ENCODE measurements at regions not wholly inside any gene's neighbourhood (a gene's known extent, or its start where the extent isn't known, plus 50 kb on each side); places are given as distances from the start of the nearest gene placed in this dataset.

DNA sequence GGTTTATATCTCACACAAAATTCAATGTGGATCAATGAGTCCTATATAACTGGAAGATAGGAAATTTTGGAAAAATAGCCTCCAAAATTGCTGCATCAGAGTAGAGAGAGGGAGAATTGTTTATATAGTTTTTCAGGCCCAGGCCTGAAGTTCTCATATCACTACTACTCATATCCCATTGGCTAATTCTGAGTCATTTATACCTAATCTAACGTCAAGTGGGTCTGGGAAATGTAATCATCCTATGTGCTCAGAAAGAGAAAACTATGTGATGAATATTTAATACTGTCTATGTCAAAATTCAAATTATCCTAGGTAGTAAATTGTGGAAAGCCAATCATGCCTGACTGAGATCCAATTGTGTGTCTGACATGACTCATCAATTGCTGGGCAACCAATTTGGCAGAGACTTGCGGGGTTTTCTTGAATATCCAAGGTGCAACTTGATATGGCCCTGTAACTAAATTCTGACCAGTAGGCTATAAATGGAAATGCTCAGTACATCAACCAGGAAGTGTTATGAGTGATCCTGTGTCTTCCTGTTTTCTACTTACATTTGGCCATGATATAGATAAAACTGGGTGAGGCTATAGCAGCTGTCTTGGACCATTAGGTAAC lies 744.4 kb downstream of the KCNJ3 start:
- no peak overlapping the region for H3K27ac ChIP-seq
- peaks cover 0 to 3% (median 0%) of the 10 kb centered on the region in 9 donors for H3K27me3 ChIP-seq
- WGBS, 4 donors, result 69 to 76% (median 71%) methylated on average over 2 of the region's 2 CpGs
- H3K4me1 ChIP-seq, result no peaks in the 10 kb centered on the region
- ATAC-seq, result no peak
- TF ChIP-seq CTCF (IDR thresholded peaks at IDR 0.05) (no peak), POLR2A (IDR thresholded peaks at IDR 0.05) (no peak)
- no peak for DNase-seq
- H3K4me3 ChIP-seq, result no peak overlapping the region
- no peaks in the 10 kb centered on the region for H3K36me3 ChIP-seq
- peaks cover 0 to 14% (median 0%) of the 10 kb centered on the region in 12 donors for H3K9me3 ChIP-seq
- intact Hi-C loops (cut with DNase I), result no loop called here

- WGBS, 4 donors, result 51 to 59% (median 54%) methylated on average over 2 of the region's 2 CpGs
Observed at GRCh38 chr2:155442088-155442487, 743.6 kb downstream of the KCNJ3 start.

GRCh38 chr2:155431004-155431507 lies 732.6 kb downstream of the KCNJ3 start:
- no peaks in the 10 kb centered on the region for H3K27me3 ChIP-seq
- ATAC-seq, result no peak
- 83 to 89% (median 86%) methylated on average over 9 of the region's 9 CpGs for WGBS, 4 donors

More at GRCh38 chr2:155442088-155442487, 743.6 kb downstream of the KCNJ3 start:
- Histone ChIP-seq H3K4me3 (no peak overlapping the region), H3K27me3 (peaks cover 0 to 3% (median 0%) of the 10 kb centered on the region in 9 donors), H3K4me1 (no peaks in the 10 kb centered on the region), H3K9me3 (peaks cover 0 to 17% (median 0%) of the 10 kb centered on the region in 12 donors), H3K36me3 (no peaks in the 10 kb centered on the region), H3K27ac (no peak overlapping the region)
- no peak for DNase-seq
- TF ChIP-seq POLR2A (IDR thresholded peaks at IDR 0.05), result no peak
- no peak for TF ChIP-seq CTCF (IDR thresholded peaks at IDR 0.05)
- intact Hi-C loops (cut with DNase I), result no loop called here
- no peak for ATAC-seq

GRCh38 chr2:155427470-155427869 lies 729.0 kb downstream of the KCNJ3 start:
- DNase-seq (no peak), ATAC-seq (no peak)
- H3K4me1 ChIP-seq, result no peaks in the 10 kb centered on the region
- no peak overlapping the region for H3K27ac ChIP-seq
- TF ChIP-seq CTCF (IDR thresholded peaks at IDR 0.05) (no peak), POLR2A (IDR thresholded peaks at IDR 0.05) (no peak)
- no peak overlapping the region for H3K4me3 ChIP-seq
- intact Hi-C loops (cut with DNase I), result no loop called here
- no peaks in the 10 kb centered on the region for H3K36me3 ChIP-seq
- H3K9me3 ChIP-seq, result no peaks in the 10 kb centered on the region
- H3K27me3 ChIP-seq, result no peaks in the 10 kb centered on the region
- WGBS, 4 donors, result 49 to 59% (median 55%) methylated on average over 1 of the region's 1 CpG

More at GRCh38 chr2:155431004-155431507, 732.6 kb downstream of the KCNJ3 start:
- no peak for TF ChIP-seq CTCF (IDR thresholded peaks at IDR 0.05)
- no peak for TF ChIP-seq POLR2A (IDR thresholded peaks at IDR 0.05)
- Histone ChIP-seq H3K9me3 (peaks cover 0 to 6% (median 1%) of the 10 kb centered on the region in 12 donors), H3K4me3 (no peak overlapping the region), H3K36me3 (no peaks in the 10 kb centered on the region), H3K27ac (no peak overlapping the region), H3K4me1 (no peaks in the 10 kb centered on the region)
- intact Hi-C loops (cut with DNase I), result no loop called here
- no peak for DNase-seq

Measured in heart left ventricle (tissue), 16 donors.